Skeletal muscle cell (primary cell): ENCODE measurements at regions not wholly inside any gene's neighbourhood (a gene's known extent, or its start where the extent isn't known, plus 50 kb on each side); places are given as distances from the start of the nearest gene placed in this dataset.
"Not testable (repeated sequence)": the region's sequence is repeated elsewhere in the genome, so short reads cannot be mapped to it uniquely, and the experiment has no call there.

Experiments
- DNase-seq: peaks from one replicate; pipeline ENCODE4 v3.0.0-alpha.2; 2010; ENCODE audit warnings: low read depth
- H3K4me3 ChIP-seq: 2 replicates; pipeline ENCODE4 v1.5.1; 2011; ENCODE audit warnings: low read depth, mild to moderate bottlenecking, control low read depth, low read length, moderate library complexity

- DNase-seq, H3K4me3 ChIP-seq: not testable (repeated sequence)
These were observed 1218.4 kb upstream of the TMEM132C start for GRCh38 chr12:127048525-127048924.

- DNase-seq = no peak
- no peak overlapping the region for H3K4me3 ChIP-seq
These were observed 1215.8 kb upstream of the TMEM132C start for GRCh38 chr12:127051139-127051538.

GRCh38 chr12:127052511-127053232, 1214.3 kb upstream of the TMEM132C start:
- peak; percentile 41 for DNase-seq

GRCh38 chr12:127054531-127054930, 1212.4 kb upstream of the TMEM132C start:
- H3K4me3 ChIP-seq = no peak overlapping the region
- peak; percentile 12 for DNase-seq

More at GRCh38 chr12:127052511-127053232, 1214.3 kb upstream of the TMEM132C start:
- no peak overlapping the region for H3K4me3 ChIP-seq

GRCh38 chr12:127060310-127060847, 1206.6 kb upstream of the TMEM132C start:
- H3K4me3 ChIP-seq = no peak overlapping the region
- no peak for DNase-seq

GRCh38 chr12:127060933-127061332, 1206.0 kb upstream of the TMEM132C start:
- no peak for DNase-seq

GRCh38 chr12:127063339-127064072, 1203.5 kb upstream of the TMEM132C start:
- no peak overlapping the region for H3K4me3 ChIP-seq
- no peak for DNase-seq

More at GRCh38 chr12:127060933-127061332, 1206.0 kb upstream of the TMEM132C start:
- H3K4me3 ChIP-seq = no peak overlapping the region

GRCh38 chr12:127064207-127064606, 1202.8 kb upstream of the TMEM132C start:
- no peak overlapping the region for H3K4me3 ChIP-seq
- no peak for DNase-seq

GRCh38 chr12:127065595-127065994, 1201.4 kb upstream of the TMEM132C start:
- no peak overlapping the region for H3K4me3 ChIP-seq
- DNase-seq = no peak

- H3K4me3 ChIP-seq = no peak overlapping the region
- DNase-seq = no peak
These were observed 1196.3 kb upstream of the TMEM132C start for GRCh38 chr12:127070515-127071157.

- DNase-seq = no peak
- H3K4me3 ChIP-seq = no peak overlapping the region
These were observed 1192.8 kb upstream of the TMEM132C start for GRCh38 chr12:127074161-127074560.

GRCh38 chr12:127075981-127076380, 1191.0 kb upstream of the TMEM132C start:
- no peak for DNase-seq
- no peak overlapping the region for H3K4me3 ChIP-seq

GRCh38 chr12:127077262-127078045, 1189.5 kb upstream of the TMEM132C start:
- H3K4me3 ChIP-seq = no peak overlapping the region
- no peak for DNase-seq

GRCh38 chr12:127078577-127079350, 1188.2 kb upstream of the TMEM132C start:
- H3K4me3 ChIP-seq = no peak overlapping the region

GRCh38 chr12:127079636-127080035, 1187.3 kb upstream of the TMEM132C start:
- no peak overlapping the region for H3K4me3 ChIP-seq
- no peak for DNase-seq

More at GRCh38 chr12:127078577-127079350, 1188.2 kb upstream of the TMEM132C start:
- DNase-seq = no peak

GRCh38 chr12:127081058-127081457, 1185.9 kb upstream of the TMEM132C start:
- DNase-seq = no peak

GRCh38 chr12:127083008-127083949, 1183.7 kb upstream of the TMEM132C start:
- peak; percentile 51 for DNase-seq
- H3K4me3 ChIP-seq = peak overlapping the region; percentile 35

More at GRCh38 chr12:127081058-127081457, 1185.9 kb upstream of the TMEM132C start:
- H3K4me3 ChIP-seq = no peak overlapping the region
